Gastrocnemius medialis (tissue), 4 donors: ENCODE measurements at regions not wholly inside any gene's neighbourhood (a gene's known extent, or its start where the extent isn't known, plus 50 kb on each side); places are given as distances from the start of the nearest gene placed in this dataset.

Experiments
- POLR2A ChIP-seq, 2 donors: fragments of 450-650 bp; IDR thresholded peaks; one replicate each; pipeline ENCODE4 v1.6.1; 2017; ENCODE audit warnings: antibody characterized with exemption in 2 of 2, mild to moderate bottlenecking in 2 of 2, moderate library complexity in 2 of 2
- TF ChIP-seq, protein P1 (sequence below), 5 experiments: fragments of 450-650 bp in 3 of 5; fragments of 200-600 bp in 2 of 5; sonication (generic) in 2 of 5; IDR thresholded peaks in 4 of 5; conservative IDR thresholded peaks in 1 of 5; 1 replicate in 4 of 5; 2 replicates in 1 of 5; pipeline ENCODE4 v1.5.1; 2016 to 2019; ENCODE audit warnings: antibody characterized with exemption in 5 of 5, mild to moderate bottlenecking in 3 of 5, moderate library complexity in 3 of 5

DNA sequence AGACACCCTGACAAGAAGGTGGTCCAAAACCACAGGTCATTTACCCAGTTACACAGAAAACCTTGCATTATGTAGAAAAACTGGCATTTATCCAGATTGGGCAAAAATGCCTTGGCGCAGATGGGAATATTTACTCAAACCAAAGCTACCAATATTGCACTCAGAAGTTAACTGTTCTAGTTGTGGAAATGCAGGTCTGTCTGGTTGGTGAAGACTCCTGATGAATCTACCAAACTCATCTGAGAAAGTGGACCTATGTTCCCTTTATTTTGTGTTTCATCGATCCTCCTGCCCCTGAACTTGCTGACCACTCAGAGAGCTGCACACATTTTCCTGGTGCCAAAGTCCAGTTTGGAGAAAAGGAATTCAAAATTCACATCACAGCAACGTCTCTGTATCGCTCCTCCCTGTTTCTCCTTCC, 85.2 kb upstream of the ALDH1A1 start:
- TF ChIP-seq, protein P1, sequence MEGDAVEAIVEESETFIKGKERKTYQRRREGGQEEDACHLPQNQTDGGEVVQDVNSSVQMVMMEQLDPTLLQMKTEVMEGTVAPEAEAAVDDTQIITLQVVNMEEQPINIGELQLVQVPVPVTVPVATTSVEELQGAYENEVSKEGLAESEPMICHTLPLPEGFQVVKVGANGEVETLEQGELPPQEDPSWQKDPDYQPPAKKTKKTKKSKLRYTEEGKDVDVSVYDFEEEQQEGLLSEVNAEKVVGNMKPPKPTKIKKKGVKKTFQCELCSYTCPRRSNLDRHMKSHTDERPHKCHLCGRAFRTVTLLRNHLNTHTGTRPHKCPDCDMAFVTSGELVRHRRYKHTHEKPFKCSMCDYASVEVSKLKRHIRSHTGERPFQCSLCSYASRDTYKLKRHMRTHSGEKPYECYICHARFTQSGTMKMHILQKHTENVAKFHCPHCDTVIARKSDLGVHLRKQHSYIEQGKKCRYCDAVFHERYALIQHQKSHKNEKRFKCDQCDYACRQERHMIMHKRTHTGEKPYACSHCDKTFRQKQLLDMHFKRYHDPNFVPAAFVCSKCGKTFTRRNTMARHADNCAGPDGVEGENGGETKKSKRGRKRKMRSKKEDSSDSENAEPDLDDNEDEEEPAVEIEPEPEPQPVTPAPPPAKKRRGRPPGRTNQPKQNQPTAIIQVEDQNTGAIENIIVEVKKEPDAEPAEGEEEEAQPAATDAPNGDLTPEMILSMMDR (IDR thresholded peaks at IDR 0.05 in 4 of 5, conservative IDR thresholded peaks at IDR 0.05 in 1 of 5) = no peak
- TF ChIP-seq POLR2A (IDR thresholded peaks at IDR 0.05) = no peak
